Ishikawa (cell line): ENCODE measurements at regions not wholly inside any gene's neighbourhood (a gene's known extent, or its start where the extent isn't known, plus 50 kb on each side); places are given as distances from the start of the nearest gene placed in this dataset.

Source experiments
- CEBPB ChIP-seq: IDR thresholded peaks from 2 replicates; pipeline ENCODE4 v1.6.1; 2012
- CREB1 ChIP-seq: IDR thresholded peaks from 2 replicates; pipeline ENCODE4 v1.6.1; 2012; ENCODE audit warnings: low read depth
- EGR1 ChIP-seq: IDR thresholded peaks from 2 replicates; pipeline ENCODE4 v1.6.1; 2012
- EP300 ChIP-seq: IDR thresholded peaks from 2 replicates; pipeline ENCODE4 v1.6.1; 2012; ENCODE audit warnings: borderline replicate concordance
- FOXM1 ChIP-seq: IDR thresholded peaks from 2 replicates; pipeline ENCODE4 v1.6.1; 2012; ENCODE audit warnings: low read depth, borderline replicate concordance
- NFIC ChIP-seq: IDR thresholded peaks from 2 replicates; pipeline ENCODE4 v1.6.1; 2012
- RAD21 ChIP-seq: IDR thresholded peaks from 2 replicates; pipeline ENCODE4 v1.6.1; 2012; ENCODE audit warnings: low read depth
- TAF1 ChIP-seq: IDR thresholded peaks from 2 replicates; pipeline ENCODE4 v1.6.1; 2012; ENCODE audit warnings: low read depth, mild to moderate bottlenecking
- TCF12 ChIP-seq: IDR thresholded peaks from 2 replicates; pipeline ENCODE4 v1.6.1; 2012; ENCODE audit warnings: low read depth
- TEAD4 ChIP-seq: IDR thresholded peaks from 2 replicates; pipeline ENCODE4 v1.6.1; 2012
- YY1 ChIP-seq: IDR thresholded peaks from 2 replicates; pipeline ENCODE4 v1.6.1; 2012; ENCODE audit warnings: low read depth
- ZBTB7A ChIP-seq: IDR thresholded peaks from 2 replicates; pipeline ENCODE4 v1.6.1; 2012; ENCODE audit warnings: low read depth
- TF ChIP-seq, protein P1 (sequence below): IDR thresholded peaks from 2 replicates; pipeline ENCODE4 v1.6.1; 2012
- TF ChIP-seq, protein P2 (sequence below): IDR thresholded peaks from 2 replicates; pipeline ENCODE4 v1.6.1; 2012
- TF ChIP-seq, protein P3 (sequence below): IDR thresholded peaks from 2 replicates; pipeline ENCODE4 v1.6.1; 2012; ENCODE audit warnings: low read depth, mild to moderate bottlenecking

GRCh38 chr6:100237821-100238220 lies 226.9 kb downstream of the SIM1 start:
- TF ChIP-seq, protein P1, sequence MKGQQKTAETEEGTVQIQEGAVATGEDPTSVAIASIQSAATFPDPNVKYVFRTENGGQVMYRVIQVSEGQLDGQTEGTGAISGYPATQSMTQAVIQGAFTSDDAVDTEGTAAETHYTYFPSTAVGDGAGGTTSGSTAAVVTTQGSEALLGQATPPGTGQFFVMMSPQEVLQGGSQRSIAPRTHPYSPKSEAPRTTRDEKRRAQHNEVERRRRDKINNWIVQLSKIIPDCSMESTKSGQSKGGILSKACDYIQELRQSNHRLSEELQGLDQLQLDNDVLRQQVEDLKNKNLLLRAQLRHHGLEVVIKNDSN: no peak
- TF ChIP-seq FOXM1: no peak
- no peak for TF ChIP-seq RAD21
- no peak for TF ChIP-seq TAF1
- TF ChIP-seq EP300: no peak
- no peak for TF ChIP-seq NFIC
- no peak for TF ChIP-seq ZBTB7A
- TF ChIP-seq YY1: no peak
- no peak for TF ChIP-seq CEBPB
- TF ChIP-seq EGR1: no peak

DNA sequence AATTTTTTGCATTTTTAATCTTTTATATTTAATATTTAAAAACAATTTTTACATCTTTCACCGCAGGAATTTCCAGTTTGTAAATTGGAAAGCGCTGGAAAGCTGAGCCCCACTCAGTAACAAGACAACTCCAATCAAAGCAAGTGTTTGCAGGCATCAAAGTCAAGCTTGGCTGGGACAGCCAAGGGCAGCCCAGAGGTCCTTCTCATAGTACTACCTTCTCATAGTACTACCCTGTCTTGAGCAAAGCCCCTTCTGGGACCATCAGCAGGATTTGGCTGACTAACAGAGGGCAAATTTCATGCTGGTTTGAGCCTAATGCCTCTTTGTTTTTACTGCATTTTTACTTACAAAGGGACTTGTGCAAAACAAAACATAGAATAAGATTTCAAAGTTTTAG lies 228.3 kb downstream of the SIM1 start:
- no peak for TF ChIP-seq CEBPB
- TF ChIP-seq, protein P2, sequence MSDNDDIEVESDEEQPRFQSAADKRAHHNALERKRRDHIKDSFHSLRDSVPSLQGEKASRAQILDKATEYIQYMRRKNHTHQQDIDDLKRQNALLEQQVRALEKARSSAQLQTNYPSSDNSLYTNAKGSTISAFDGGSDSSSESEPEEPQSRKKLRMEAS: no peak
- no peak for TF ChIP-seq RAD21
- no peak for TF ChIP-seq EP300
- TF ChIP-seq TCF12: no peak
- TF ChIP-seq NFIC: no peak
- TF ChIP-seq CREB1: no peak
- no peak for TF ChIP-seq ZBTB7A
- TF ChIP-seq TAF1: no peak
- no peak for TF ChIP-seq FOXM1

GRCh38 chr6:100235631-100236030 lies 229.1 kb downstream of the SIM1 start:
- no peak for TF ChIP-seq TEAD4
- TF ChIP-seq NFIC: no peak
- TF ChIP-seq YY1: no peak
- TF ChIP-seq, protein P1: no peak
- TF ChIP-seq, protein P3, sequence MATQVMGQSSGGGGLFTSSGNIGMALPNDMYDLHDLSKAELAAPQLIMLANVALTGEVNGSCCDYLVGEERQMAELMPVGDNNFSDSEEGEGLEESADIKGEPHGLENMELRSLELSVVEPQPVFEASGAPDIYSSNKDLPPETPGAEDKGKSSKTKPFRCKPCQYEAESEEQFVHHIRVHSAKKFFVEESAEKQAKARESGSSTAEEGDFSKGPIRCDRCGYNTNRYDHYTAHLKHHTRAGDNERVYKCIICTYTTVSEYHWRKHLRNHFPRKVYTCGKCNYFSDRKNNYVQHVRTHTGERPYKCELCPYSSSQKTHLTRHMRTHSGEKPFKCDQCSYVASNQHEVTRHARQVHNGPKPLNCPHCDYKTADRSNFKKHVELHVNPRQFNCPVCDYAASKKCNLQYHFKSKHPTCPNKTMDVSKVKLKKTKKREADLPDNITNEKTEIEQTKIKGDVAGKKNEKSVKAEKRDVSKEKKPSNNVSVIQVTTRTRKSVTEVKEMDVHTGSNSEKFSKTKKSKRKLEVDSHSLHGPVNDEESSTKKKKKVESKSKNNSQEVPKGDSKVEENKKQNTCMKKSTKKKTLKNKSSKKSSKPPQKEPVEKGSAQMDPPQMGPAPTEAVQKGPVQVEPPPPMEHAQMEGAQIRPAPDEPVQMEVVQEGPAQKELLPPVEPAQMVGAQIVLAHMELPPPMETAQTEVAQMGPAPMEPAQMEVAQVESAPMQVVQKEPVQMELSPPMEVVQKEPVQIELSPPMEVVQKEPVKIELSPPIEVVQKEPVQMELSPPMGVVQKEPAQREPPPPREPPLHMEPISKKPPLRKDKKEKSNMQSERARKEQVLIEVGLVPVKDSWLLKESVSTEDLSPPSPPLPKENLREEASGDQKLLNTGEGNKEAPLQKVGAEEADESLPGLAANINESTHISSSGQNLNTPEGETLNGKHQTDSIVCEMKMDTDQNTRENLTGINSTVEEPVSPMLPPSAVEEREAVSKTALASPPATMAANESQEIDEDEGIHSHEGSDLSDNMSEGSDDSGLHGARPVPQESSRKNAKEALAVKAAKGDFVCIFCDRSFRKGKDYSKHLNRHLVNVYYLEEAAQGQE: no peak
- TF ChIP-seq EGR1: no peak
- TF ChIP-seq CREB1: no peak
- TF ChIP-seq, protein P2: no peak
- TF ChIP-seq TAF1: no peak
- TF ChIP-seq FOXM1: no peak
- TF ChIP-seq CEBPB: no peak
- TF ChIP-seq ZBTB7A: no peak
- TF ChIP-seq TCF12: no peak
- no peak for TF ChIP-seq EP300

GRCh38 chr6:100234625-100235024 lies 230.1 kb downstream of the SIM1 start:
- TF ChIP-seq RAD21: no peak
- no peak for TF ChIP-seq TCF12
- no peak for TF ChIP-seq CREB1
- TF ChIP-seq, protein P2: no peak
- TF ChIP-seq TAF1: no peak
- no peak for TF ChIP-seq EP300
- TF ChIP-seq, protein P3: no peak
- no peak for TF ChIP-seq EGR1
- TF ChIP-seq, protein P1: no peak
- no peak for TF ChIP-seq CEBPB
- no peak for TF ChIP-seq ZBTB7A

- TF ChIP-seq RAD21: no peak
- no peak for TF ChIP-seq YY1
- TF ChIP-seq NFIC: no peak
- TF ChIP-seq TEAD4: no peak
- TF ChIP-seq ZBTB7A: no peak
- TF ChIP-seq CREB1: no peak
- TF ChIP-seq TCF12: no peak
- TF ChIP-seq, protein P1: no peak
- TF ChIP-seq, protein P2: no peak
- TF ChIP-seq FOXM1: no peak
- TF ChIP-seq EGR1: no peak
- TF ChIP-seq EP300: no peak
- TF ChIP-seq, protein P3: no peak
- TF ChIP-seq TAF1: no peak
- no peak for TF ChIP-seq CEBPB
These were observed 231.7 kb downstream of the SIM1 start for GRCh38 chr6:100232781-100233573.
